GM12892 (cell line): ENCODE measurements at regions not wholly inside any gene's neighbourhood (a gene's known extent, or its start where the extent isn't known, plus 50 kb on each side); places are given as distances from the start of the nearest gene placed in this dataset.

ENCODE experiments used
- POLR2A ChIP-seq: IDR thresholded peaks from 2 replicates; pipeline ENCODE4 v1.6.1; 2011; ENCODE audit warnings: low read depth, low read length, control low read depth
- POLR2AphosphoS5 ChIP-seq: IDR thresholded peaks from 2 replicates; pipeline ENCODE4 v1.6.1; 2011; ENCODE audit warnings: low read depth, low read length, control low read depth

DNA sequence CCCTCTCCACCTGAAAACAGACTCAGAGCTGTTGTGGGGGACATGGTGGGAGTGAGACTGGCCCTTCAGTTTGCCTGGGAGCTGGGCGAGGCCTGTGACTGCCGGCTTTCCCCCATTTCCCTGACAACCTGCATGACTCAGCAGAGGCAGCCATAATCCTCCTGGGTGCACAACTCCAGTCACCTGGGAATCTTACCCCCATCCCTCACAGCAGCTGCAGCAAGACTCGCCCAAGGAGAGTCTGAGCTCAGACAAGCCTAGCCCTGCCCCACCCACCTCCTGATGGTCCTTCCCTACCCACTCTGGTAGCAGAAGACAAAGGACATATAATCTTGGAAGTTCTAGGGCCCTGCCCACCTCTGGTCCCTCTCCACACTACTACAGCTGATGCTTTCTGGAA is 207.3 kb upstream of the ARID2 start:
- TF ChIP-seq POLR2A (no peak), POLR2AphosphoS5 (no peak)
